Body of pancreas (tissue), 4 donors: ENCODE measurements at regions not wholly inside any gene's neighbourhood (a gene's known extent, or its start where the extent isn't known, plus 50 kb on each side); places are given as distances from the start of the nearest gene placed in this dataset.

Experiments used
- ATAC-seq: fragments of 150-250 bp; one replicate; pipeline ENCODE4 v1.9.1; 2016
- DNase-seq, 4 donors: peaks; one replicate each; pipeline ENCODE4 v3.0.0-alpha.2; 2019
- H3K27ac ChIP-seq, 4 donors: fragments of 200-600 bp; sonication (generic); 1 replicate in 3 of 4; 2 replicates in 1 of 4; pipeline versions ENCODE4 v1.5.1 to v1.6.1; 2016 to 2019; ENCODE audit warnings: mild to moderate bottlenecking in 1 of 4, mixed read lengths in 1 of 4, moderate library complexity in 1 of 4
- H3K27me3 ChIP-seq, 2 donors: fragments of 200-600 bp; sonication (generic); one replicate each; pipeline ENCODE4 v1.6.0; 2016; ENCODE audit warnings: mild to moderate bottlenecking in 1 of 2
- H3K36me3 ChIP-seq, 2 donors: fragments of 200-600 bp; sonication (generic); replicated peaks in 1 of 2; 2 replicates each; pipeline ENCODE4 v1.5.1; 2016; ENCODE audit warnings: low read depth in 2 of 2; ENCODE audit not compliant: insufficient read depth in 1 of 2
- H3K4me1 ChIP-seq: fragments of 200-600 bp; sonication (generic); one replicate; pipeline ENCODE4 v1.6.0; 2016
- H3K4me3 ChIP-seq, 2 donors: fragments of 200-600 bp; sonication (generic); 1 replicate in 1 of 2; 2 replicates in 1 of 2; pipeline ENCODE4 v1.5.1; 2016 to 2019
- H3K9me3 ChIP-seq, 3 donors: fragments of 200-600 bp; sonication (generic); 1 replicate in 2 of 3; 2 replicates in 1 of 3; pipeline ENCODE4 v1.5.1; 2016
- POLR2A ChIP-seq, 3 donors: fragments of 450-650 bp; IDR thresholded peaks; one replicate each; pipeline ENCODE4 v1.6.1; 2016; ENCODE audit warnings: antibody characterized with exemption in 3 of 3, mild to moderate bottlenecking in 2 of 3
- WGBS, 2 donors: methylation state at CpG; one replicate each; pipeline ENCODE4 v1.1.5; 2017; 5-methylcytosine and 5-hydroxymethylcytosine counted together
- intact Hi-C: fragments of 100-400 bp; cut with DNase I; formaldehyde crosslinking; loops from one replicate; pipeline ENCODE4 v1.15.1; 2023
- TF ChIP-seq, protein P1 (sequence below), 7 experiments: fragments of 450-650 bp in 4 of 7; fragments of 200-600 bp in 3 of 7; sonication (generic) in 3 of 7; IDR thresholded peaks; one replicate each; pipeline ENCODE4 v1.5.1; 2016 to 2019; ENCODE audit warnings: antibody characterized with exemption in 7 of 7

DNA sequence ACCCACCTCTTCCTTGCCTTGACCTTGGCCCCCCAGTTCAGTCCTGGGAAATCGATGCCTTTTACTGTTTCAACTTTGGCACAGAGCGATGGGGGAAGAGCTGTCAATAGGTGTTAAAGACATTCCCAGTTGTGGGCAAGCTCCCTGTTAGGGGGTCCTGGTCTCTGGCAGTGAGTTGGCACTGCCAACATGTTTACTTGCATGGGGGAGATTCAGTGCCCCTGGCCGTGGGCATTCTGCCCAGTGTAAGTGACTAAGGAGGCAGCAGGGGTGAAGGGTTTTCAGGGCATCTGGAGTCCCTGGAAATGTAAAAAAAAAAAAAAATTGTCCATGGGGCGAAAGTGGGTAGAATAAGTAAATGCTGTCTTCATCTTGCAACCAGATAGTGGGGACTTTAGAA, 407.0 kb downstream of the PTPRU start:
- Histone ChIP-seq H3K27ac (no peak overlapping the region), H3K4me1 (no peaks in the 10 kb centered on the region), H3K4me3 (no peak overlapping the region), H3K27me3 (no peaks in the 10 kb centered on the region), H3K9me3 (no peaks in the 10 kb centered on the region), H3K36me3 (no peaks in the 10 kb centered on the region)
- 53 to 64% methylated on average over 3 to 4 of the region's 4 CpGs for WGBS, 2 donors
- no peak for ATAC-seq
- DNase-seq: no peak
- intact Hi-C loops: no loop called here
- TF ChIP-seq, protein P1, sequence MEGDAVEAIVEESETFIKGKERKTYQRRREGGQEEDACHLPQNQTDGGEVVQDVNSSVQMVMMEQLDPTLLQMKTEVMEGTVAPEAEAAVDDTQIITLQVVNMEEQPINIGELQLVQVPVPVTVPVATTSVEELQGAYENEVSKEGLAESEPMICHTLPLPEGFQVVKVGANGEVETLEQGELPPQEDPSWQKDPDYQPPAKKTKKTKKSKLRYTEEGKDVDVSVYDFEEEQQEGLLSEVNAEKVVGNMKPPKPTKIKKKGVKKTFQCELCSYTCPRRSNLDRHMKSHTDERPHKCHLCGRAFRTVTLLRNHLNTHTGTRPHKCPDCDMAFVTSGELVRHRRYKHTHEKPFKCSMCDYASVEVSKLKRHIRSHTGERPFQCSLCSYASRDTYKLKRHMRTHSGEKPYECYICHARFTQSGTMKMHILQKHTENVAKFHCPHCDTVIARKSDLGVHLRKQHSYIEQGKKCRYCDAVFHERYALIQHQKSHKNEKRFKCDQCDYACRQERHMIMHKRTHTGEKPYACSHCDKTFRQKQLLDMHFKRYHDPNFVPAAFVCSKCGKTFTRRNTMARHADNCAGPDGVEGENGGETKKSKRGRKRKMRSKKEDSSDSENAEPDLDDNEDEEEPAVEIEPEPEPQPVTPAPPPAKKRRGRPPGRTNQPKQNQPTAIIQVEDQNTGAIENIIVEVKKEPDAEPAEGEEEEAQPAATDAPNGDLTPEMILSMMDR (IDR thresholded peaks at IDR 0.05): no peak

DNA sequence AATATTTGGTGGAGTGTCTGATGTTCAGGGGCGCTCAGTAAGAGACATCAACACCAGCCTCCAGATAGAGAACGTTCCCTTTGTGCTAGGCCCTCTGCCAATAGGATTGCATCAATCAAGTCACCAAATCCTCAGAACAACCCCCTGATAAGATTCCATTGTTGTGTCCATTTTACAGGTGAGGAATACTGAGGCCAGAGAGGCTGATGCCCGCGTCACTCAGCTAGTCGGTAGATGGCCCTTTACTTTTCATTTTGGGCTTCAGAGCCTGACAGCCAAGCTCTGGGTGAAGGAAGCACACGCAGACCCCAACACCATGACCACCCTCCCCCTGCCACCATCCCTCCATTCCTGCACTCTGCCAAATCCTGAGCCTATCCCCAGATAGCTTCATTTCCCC, 406.2 kb downstream of the PTPRU start:
- no peaks in the 10 kb centered on the region for H3K9me3 ChIP-seq
- DNase-seq (no peak), ATAC-seq (no peak)
- no peaks in the 10 kb centered on the region for H3K4me1 ChIP-seq
- no peaks in the 10 kb centered on the region for H3K36me3 ChIP-seq
- H3K4me3 ChIP-seq: no peak overlapping the region
- H3K27me3 ChIP-seq: no peaks in the 10 kb centered on the region
- intact Hi-C loops: no loop called here
- no peak for TF ChIP-seq POLR2A (IDR thresholded peaks at IDR 0.05)
- TF ChIP-seq, protein P1 (IDR thresholded peaks at IDR 0.05): no peak
- no peak overlapping the region for H3K27ac ChIP-seq
- WGBS, 2 donors: 70 to 79% methylated on average over 6 of the region's 6 CpGs

DNA sequence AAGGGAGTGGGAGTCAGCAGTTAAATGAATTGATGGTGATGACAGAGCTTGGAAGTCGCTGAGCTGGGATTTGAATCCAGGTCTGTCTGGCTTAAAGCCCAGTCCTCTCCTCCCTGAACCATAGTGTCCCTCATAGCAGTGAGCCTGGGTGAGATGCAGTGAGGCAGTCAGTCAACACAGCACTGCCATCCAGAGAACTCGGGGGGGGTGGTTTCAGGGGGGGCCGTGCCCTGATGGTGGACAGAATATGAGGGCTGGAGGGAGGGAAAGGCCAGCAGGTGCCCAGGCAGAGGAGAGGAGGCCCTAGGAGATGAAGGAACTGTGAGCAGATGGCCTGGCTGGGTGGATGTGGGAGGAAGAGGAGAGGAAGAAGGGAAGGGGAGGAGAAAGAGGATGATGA, 405.6 kb downstream of the PTPRU start:
- intact Hi-C loops: no loop called here
- DNase-seq: no peak
- TF ChIP-seq, protein P1 (IDR thresholded peaks at IDR 0.05): no peak
- no peak for TF ChIP-seq POLR2A (IDR thresholded peaks at IDR 0.05)

DNA sequence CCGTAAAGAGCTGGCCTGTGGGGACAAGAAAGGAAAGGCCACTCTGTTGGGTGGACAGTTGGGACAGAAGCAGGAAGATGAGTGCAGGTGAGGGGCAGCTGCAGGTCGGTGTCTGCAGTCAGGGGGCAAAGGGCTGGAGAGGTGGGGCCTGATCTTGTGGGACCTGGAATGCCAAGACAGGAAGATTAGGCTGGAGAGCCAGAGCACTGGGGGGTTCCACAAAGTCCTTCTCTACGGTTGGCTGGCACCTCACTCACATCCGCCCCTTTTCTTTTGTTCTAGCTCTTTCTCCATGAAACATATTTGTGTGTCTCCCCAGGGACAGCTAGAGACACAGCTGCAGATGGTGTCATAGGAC, 404.1 kb downstream of the PTPRU start:
- Histone ChIP-seq H3K27ac (no peak overlapping the region), H3K36me3 (no peaks in the 10 kb centered on the region), H3K9me3 (no peaks in the 10 kb centered on the region), H3K4me1 (no peaks in the 10 kb centered on the region), H3K27me3 (no peaks in the 10 kb centered on the region), H3K4me3 (no peak overlapping the region)
- DNase-seq (no peak), ATAC-seq (no peak)
- TF ChIP-seq POLR2A (IDR thresholded peaks at IDR 0.05): no peak
- TF ChIP-seq, protein P1 (IDR thresholded peaks at IDR 0.05): no peak
- WGBS, 2 donors: 60 to 74% methylated on average over 4 of the region's 4 CpGs
- intact Hi-C loops: no loop called here

More for the DNA sequence above, 405.6 kb downstream of the PTPRU start:
- Histone ChIP-seq H3K4me3 (no peak overlapping the region), H3K27me3 (no peaks in the 10 kb centered on the region), H3K36me3 (no peaks in the 10 kb centered on the region), H3K9me3 (no peaks in the 10 kb centered on the region), H3K27ac (no peak overlapping the region), H3K4me1 (no peaks in the 10 kb centered on the region)
- 40 to 73% methylated on average over 2 of the region's 3 CpGs for whole genome bisulfite sequencing, 2 donors
- no peak for ATAC-seq

DNA sequence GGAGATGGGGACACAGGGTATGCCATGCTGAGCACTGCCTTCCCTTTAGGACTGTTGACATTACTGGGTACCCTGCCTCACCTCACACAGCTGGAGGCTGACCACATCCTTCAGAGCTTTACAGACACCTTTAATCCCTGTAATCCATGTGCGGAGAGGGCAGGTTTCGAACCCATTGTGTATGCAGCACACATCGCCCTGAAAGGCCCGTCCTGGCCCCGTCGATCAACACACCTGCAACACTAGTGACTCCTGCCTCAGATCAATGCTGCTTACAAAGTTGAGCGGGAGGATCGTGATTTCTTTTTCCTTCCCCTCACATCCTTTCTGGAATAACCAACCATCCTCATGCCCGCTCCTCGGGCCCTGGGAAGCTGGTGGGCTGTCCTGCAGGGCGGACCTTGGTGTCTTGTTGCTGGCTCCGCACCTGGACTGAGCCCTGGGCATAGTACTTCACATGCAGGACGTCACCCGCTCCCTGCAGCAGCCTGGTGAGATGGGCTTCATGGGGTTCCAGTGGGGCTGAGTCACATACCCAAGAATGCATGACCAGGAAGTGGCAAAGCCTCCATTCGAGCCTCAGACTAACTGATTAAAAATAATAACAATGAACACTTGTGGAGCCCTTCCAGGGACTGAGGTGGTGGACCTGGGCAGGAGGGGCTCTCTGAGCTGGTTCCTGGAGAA, 403.6 kb downstream of the PTPRU start:
- no peak for ATAC-seq
- WGBS, 2 donors: 68 to 75% methylated on average over 15 of the region's 15 CpGs

More for the DNA sequence above, 403.6 kb downstream of the PTPRU start:
- no peaks in the 10 kb centered on the region for H3K9me3 ChIP-seq
- no peaks in the 10 kb centered on the region for H3K4me1 ChIP-seq
- no peak for DNase-seq
- no peaks in the 10 kb centered on the region for H3K36me3 ChIP-seq
- H3K27me3 ChIP-seq: no peaks in the 10 kb centered on the region
- H3K4me3 ChIP-seq: no peak overlapping the region
- H3K27ac ChIP-seq: no peak overlapping the region
- TF ChIP-seq, protein P1 (IDR thresholded peaks at IDR 0.05): no peak
- no peak for TF ChIP-seq POLR2A (IDR thresholded peaks at IDR 0.05)
- intact Hi-C loops: no loop called here
